ENCODE measurements at regions not wholly inside any gene's neighbourhood (a gene's known extent, or its start where the extent isn't known, plus 50 kb on each side); places are given as distances from the start of the nearest gene placed in this dataset.

GRCh38 chr9:20270161-20270560 is 352.1 kb downstream of the MLLT3 start:
- no peak overlapping the region for H3K27ac ChIP-seq

GRCh38 chr9:20269620-20270019 is 352.7 kb downstream of the MLLT3 start:
- H3K36me3 ChIP-seq: no peaks in the 10 kb centered on the region
- no peaks in the 10 kb centered on the region for H3K27me3 ChIP-seq
- H3K9me3 ChIP-seq: peaks cover 0 to 5% of the 10 kb centered on the region in 2 donors
- H3K27ac ChIP-seq: no peak overlapping the region
- ATAC-seq (no peak), DNase-seq (no peak)
- TF ChIP-seq CTCF (IDR thresholded peaks at IDR 0.05): no peak
- intact Hi-C loops (cut with DNase I): no loop called here
- no peak overlapping the region for H3K4me3 ChIP-seq
- no peaks in the 10 kb centered on the region for H3K4me1 ChIP-seq

More at GRCh38 chr9:20270161-20270560, 352.1 kb downstream of the MLLT3 start:
- Histone ChIP-seq H3K9me3 (peaks cover 0 to 5% of the 10 kb centered on the region in 2 donors), H3K36me3 (no peaks in the 10 kb centered on the region), H3K4me3 (no peak overlapping the region), H3K4me1 (no peaks in the 10 kb centered on the region), H3K27me3 (no peaks in the 10 kb centered on the region)
- no peak for ATAC-seq
- DNase-seq: no peak
- intact Hi-C loops (cut with DNase I): no loop called here
- no peak for TF ChIP-seq CTCF (IDR thresholded peaks at IDR 0.05)

GRCh38 chr9:20264896-20265295 is 357.4 kb downstream of the MLLT3 start:
- TF ChIP-seq CTCF (IDR thresholded peaks at IDR 0.05): no peak
- Histone ChIP-seq H3K36me3 (no peaks in the 10 kb centered on the region), H3K27me3 (no peaks in the 10 kb centered on the region), H3K4me1 (no peaks in the 10 kb centered on the region), H3K9me3 (peaks cover 0 to 5% of the 10 kb centered on the region in 2 donors), H3K4me3 (no peak overlapping the region), H3K27ac (no peak overlapping the region)
- intact Hi-C loops (cut with DNase I): no loop called here
- ATAC-seq (no peak), DNase-seq (no peak)

- DNase-seq (no peak), ATAC-seq (no peak)
- no peak overlapping the region for H3K4me3 ChIP-seq
- H3K36me3 ChIP-seq: no peaks in the 10 kb centered on the region
- H3K27me3 ChIP-seq: no peaks in the 10 kb centered on the region
- H3K4me1 ChIP-seq: no peaks in the 10 kb centered on the region
- intact Hi-C loops (cut with DNase I): no loop called here
- no peak overlapping the region for H3K27ac ChIP-seq
- TF ChIP-seq CTCF (IDR thresholded peaks at IDR 0.05): no peak
- H3K9me3 ChIP-seq: peaks cover 0 to 5% of the 10 kb centered on the region in 2 donors
These were observed 359.7 kb downstream of the MLLT3 start for GRCh38 chr9:20262611-20263010.

- H3K27ac ChIP-seq: no peak overlapping the region
- no peaks in the 10 kb centered on the region for H3K36me3 ChIP-seq
- no peak overlapping the region for H3K4me3 ChIP-seq
- H3K4me1 ChIP-seq: no peaks in the 10 kb centered on the region
- intact Hi-C loops (cut with DNase I): no loop called here
- TF ChIP-seq CTCF (IDR thresholded peaks at IDR 0.05): no peak
- no peaks in the 10 kb centered on the region for H3K27me3 ChIP-seq
- no peaks in the 10 kb centered on the region for H3K9me3 ChIP-seq
- DNase-seq: no peak
- peak; percentile 33 for ATAC-seq
These were observed 365.9 kb downstream of the MLLT3 start for GRCh38 chr9:20256284-20256948.
